Astrocyte (in vitro differentiated cells and primary cell): ENCODE measurements at regions not wholly inside any gene's neighbourhood (a gene's known extent, or its start where the extent isn't known, plus 50 kb on each side); places are given as distances from the start of the nearest gene placed in this dataset.
"Not testable (repeated sequence)": the region's sequence is repeated elsewhere in the genome, so short reads cannot be mapped to it uniquely, and the experiment has no call there.

Experiments used
- DNase-seq: peaks from one replicate; pipeline ENCODE4 v3.0.0-alpha.2; 2010; ENCODE audit warnings: low read depth
- FAIRE-seq: peaks from 2 replicates; lab custom pipeline; 2011; peaks lifted over from hg19 to GRCh38; lab: Jason Lieb, UNC
- H2AFZ ChIP-seq: 2 replicates; pipeline ENCODE4 v1.6.0; 2012; ENCODE audit warnings: low read depth, low read length, inconsistent platforms
- H3K27ac ChIP-seq: 2 replicates; pipeline ENCODE4 v1.5.1; 2011; ENCODE audit warnings: low read depth, low read length, inconsistent platforms
- H3K27me3 ChIP-seq: 2 replicates; pipeline ENCODE4 v1.6.0; 2011; ENCODE audit warnings: low read length, inconsistent platforms; ENCODE audit not compliant: insufficient read depth
- H3K36me3 ChIP-seq: 2 replicates; pipeline ENCODE4 v1.5.1; 2011; ENCODE audit warnings: low read length, inconsistent platforms; ENCODE audit not compliant: insufficient read depth
- H3K4me1 ChIP-seq: 2 replicates; pipeline ENCODE4 v1.5.1; 2011; ENCODE audit warnings: low read length, inconsistent platforms; ENCODE audit not compliant: insufficient read depth
- H3K4me2 ChIP-seq: 2 replicates; pipeline ENCODE4 v1.6.0; 2012; ENCODE audit warnings: low read length, inconsistent platforms
- H3K4me3 ChIP-seq: 2 replicates; pipeline ENCODE4 v1.5.1; 2011; ENCODE audit warnings: low read depth, mild to moderate bottlenecking, low read length, inconsistent platforms; ENCODE audit not compliant: insufficient read depth
- H3K79me2 ChIP-seq: 2 replicates; pipeline ENCODE4 v1.6.0; 2012; ENCODE audit warnings: mild to moderate bottlenecking, low read length, inconsistent platforms; ENCODE audit not compliant: insufficient read depth
- H3K9ac ChIP-seq: 2 replicates; pipeline ENCODE4 v1.6.0; 2012; ENCODE audit warnings: mild to moderate bottlenecking, low read length, inconsistent platforms
- H3K9me3 ChIP-seq: 2 replicates; pipeline ENCODE4 v1.5.1; 2012; ENCODE audit warnings: low read depth, mild to moderate bottlenecking, low read length, inconsistent platforms; ENCODE audit not compliant: insufficient read depth
- H4K20me1 ChIP-seq: 2 replicates; pipeline ENCODE4 v1.6.0; 2012; ENCODE audit warnings: low read length, inconsistent platforms; ENCODE audit not compliant: insufficient read depth
- H3K27ac Mint-ChIP-seq: one replicate; pipeline ENCODE4 v1.8.0; 2021; ENCODE audit warnings: mild to moderate bottlenecking, mixed read lengths; ENCODE audit not compliant: unreplicated experiment
- H3K27me3 Mint-ChIP-seq: one replicate; pipeline ENCODE4 v1.8.0; 2021; ENCODE audit warnings: low read depth, mixed read lengths; ENCODE audit not compliant: unreplicated experiment
- H3K36me3 Mint-ChIP-seq: one replicate; pipeline ENCODE4 v1.8.0; 2021; ENCODE audit warnings: low read depth, mixed read lengths; ENCODE audit not compliant: unreplicated experiment
- H3K4me1 Mint-ChIP-seq: one replicate; pipeline ENCODE4 v1.8.0; 2021; ENCODE audit warnings: low read depth, mixed read lengths; ENCODE audit not compliant: unreplicated experiment
- H3K4me3 Mint-ChIP-seq: one replicate; pipeline ENCODE4 v1.8.0; 2021; ENCODE audit warnings: mild to moderate bottlenecking, moderate library complexity, mixed read lengths; ENCODE audit not compliant: unreplicated experiment
- H3K9me3 Mint-ChIP-seq: one replicate; pipeline ENCODE4 v1.8.0; 2021; ENCODE audit warnings: mild to moderate bottlenecking, mixed read lengths; ENCODE audit not compliant: unreplicated experiment
- CTCF ChIP-seq: IDR thresholded peaks from 2 replicates; pipeline ENCODE4 v1.5.1; 2011; ENCODE audit warnings: low read depth, mild to moderate bottlenecking, inconsistent platforms, low read length, moderate library complexity; ENCODE audit not compliant: insufficient read depth
- EZH2 ChIP-seq: IDR thresholded peaks from 2 replicates; pipeline ENCODE4 v1.6.1; 2012; ENCODE audit warnings: mild to moderate bottlenecking, low read length, inconsistent platforms; ENCODE audit not compliant: insufficient read depth

DNA sequence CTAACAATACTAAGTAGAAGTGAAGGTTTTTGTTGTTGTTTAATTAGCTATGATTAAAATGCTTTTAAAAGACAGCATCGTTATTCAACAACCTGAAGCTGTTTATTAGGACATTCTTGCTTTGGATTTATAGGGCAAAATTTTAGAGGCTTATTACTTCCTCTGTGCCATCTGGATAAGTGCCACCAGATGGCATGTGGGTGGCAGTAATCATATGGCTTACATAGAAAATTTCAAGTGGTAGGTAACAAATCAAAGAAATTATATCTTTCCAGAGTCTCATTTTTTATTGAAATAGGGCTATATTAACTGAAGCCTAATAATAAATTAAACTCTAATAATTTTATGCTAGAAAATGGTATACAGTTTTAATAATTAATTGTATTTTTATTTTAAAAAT lies 83.3 kb upstream of the HTR2C start:
- FAIRE-seq (no peak), DNase-seq (no peak)
- Mint-ChIP-seq H3K4me1 (no peaks in the 10 kb centered on the region), H3K36me3 (no peaks in the 10 kb centered on the region), H3K9me3 (no peaks in the 10 kb centered on the region), H3K27me3 (no peaks in the 10 kb centered on the region), H3K4me3 (no peak overlapping the region), H3K27ac (no peak overlapping the region)
- no peak overlapping the region for H3K9ac ChIP-seq
- no peaks in the 10 kb centered on the region for H3K4me1 ChIP-seq
- no peak overlapping the region for H2AFZ ChIP-seq
- H3K79me2 ChIP-seq, result no peaks in the 10 kb centered on the region
- no peak overlapping the region for H3K4me3 ChIP-seq
- H3K9me3 ChIP-seq, result no peaks in the 10 kb centered on the region
- no peaks in the 10 kb centered on the region for H4K20me1 ChIP-seq
- no peaks in the 10 kb centered on the region for H3K36me3 ChIP-seq
- no peak for TF ChIP-seq CTCF
- TF ChIP-seq EZH2, result no peak
- no peak overlapping the region for H3K4me2 ChIP-seq
- H3K27ac ChIP-seq, result no peak overlapping the region
- no peaks in the 10 kb centered on the region for H3K27me3 ChIP-seq

- Histone ChIP-seq H3K27me3 (no peaks in the 10 kb centered on the region), H3K4me3 (no peak overlapping the region), H2AFZ (no peak overlapping the region), H3K36me3 (no peaks in the 10 kb centered on the region), H4K20me1 (no peaks in the 10 kb centered on the region), H3K9ac (no peak overlapping the region), H3K4me1 (no peaks in the 10 kb centered on the region), H3K79me2 (no peaks in the 10 kb centered on the region), H3K27ac (no peak overlapping the region), H3K9me3 (no peaks in the 10 kb centered on the region), H3K4me2 (no peak overlapping the region)
- Mint-ChIP-seq H3K4me3 (no peak overlapping the region), H3K36me3 (no peaks in the 10 kb centered on the region), H3K27me3 (no peaks in the 10 kb centered on the region), H3K9me3 (no peaks in the 10 kb centered on the region), H3K27ac (no peak overlapping the region), H3K4me1 (no peaks in the 10 kb centered on the region)
- no peak for TF ChIP-seq CTCF
- no peak for TF ChIP-seq EZH2
- no peak for FAIRE-seq
- no peak for DNase-seq
Measured at GRCh38 chrX:114508756-114509155, 75.1 kb upstream of the HTR2C start.

DNA sequence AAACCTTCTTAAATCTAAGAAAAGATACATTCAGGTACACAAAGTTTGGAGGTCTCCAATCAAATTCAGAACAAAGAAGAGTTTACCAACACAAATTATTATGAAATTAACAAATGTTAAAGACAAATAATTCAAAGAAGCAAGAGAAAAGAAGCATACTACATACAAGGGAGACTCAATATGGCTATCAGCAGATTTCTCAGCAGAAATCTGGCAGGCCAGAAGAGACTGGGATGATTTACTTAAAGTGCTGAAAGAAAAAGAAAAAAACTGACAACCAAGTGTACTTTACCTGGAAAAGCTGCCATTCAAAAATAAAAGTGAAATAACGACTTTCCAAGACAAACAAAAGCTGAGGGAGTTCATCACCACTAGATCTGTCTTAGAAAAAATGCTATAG lies 64.4 kb upstream of the HTR2C start:
- Histone ChIP-seq H3K9ac (no peak overlapping the region), H3K4me3 (no peak overlapping the region), H4K20me1 (no peaks in the 10 kb centered on the region), H3K4me1 (no peaks in the 10 kb centered on the region), H3K9me3 (no peaks in the 10 kb centered on the region), H3K4me2 (no peak overlapping the region), H3K36me3 (no peaks in the 10 kb centered on the region), H3K27me3 (no peaks in the 10 kb centered on the region), H3K79me2 (no peaks in the 10 kb centered on the region), H2AFZ (no peak overlapping the region), H3K27ac (no peak overlapping the region)
- no peak overlapping the region for H3K4me3 Mint-ChIP-seq
- H3K9me3 Mint-ChIP-seq, result no peaks in the 10 kb centered on the region
- DNase-seq, result no peak
- H3K36me3 Mint-ChIP-seq, result no peaks in the 10 kb centered on the region
- peak; percentile 65 for FAIRE-seq
- TF ChIP-seq CTCF, result no peak
- no peak for TF ChIP-seq EZH2
- no peaks in the 10 kb centered on the region for H3K27me3 Mint-ChIP-seq
- H3K27ac Mint-ChIP-seq, result no peak overlapping the region
- no peaks in the 10 kb centered on the region for H3K4me1 Mint-ChIP-seq

- not testable (repeated sequence) for H3K4me1 ChIP-seq, H4K20me1 ChIP-seq, H3K4me3 Mint-ChIP-seq, H3K4me2 ChIP-seq, H3K27ac Mint-ChIP-seq, FAIRE-seq, H3K9me3 ChIP-seq, H3K36me3 ChIP-seq, H3K9me3 Mint-ChIP-seq, H3K27ac ChIP-seq, H3K9ac ChIP-seq, H3K36me3 Mint-ChIP-seq, H3K27me3 ChIP-seq, H3K79me2 ChIP-seq, H2AFZ ChIP-seq, DNase-seq, H3K4me1 Mint-ChIP-seq, H3K27me3 Mint-ChIP-seq, H3K4me3 ChIP-seq
Measured at GRCh38 chrX:114520701-114521100, 63.2 kb upstream of the HTR2C start.
